Liver (tissue), 7 donors: ENCODE measurements at regions not wholly inside any gene's neighbourhood (a gene's known extent, or its start where the extent isn't known, plus 50 kb on each side); places are given as distances from the start of the nearest gene placed in this dataset.

ENCODE experiments used
- DNase-seq: peaks from one replicate; pipeline ENCODE4 v3.0.0-alpha.2; 2017; ENCODE audit warnings: low spot score
- H3K27ac ChIP-seq, 2 donors: one replicate each; pipeline ENCODE4 v1.7.0; 2013; ENCODE audit warnings: inconsistent platforms in 2 of 2, low read length in 2 of 2, control low read depth in 1 of 2, low read depth in 1 of 2, mild to moderate bottlenecking in 1 of 2
- H3K27me3 ChIP-seq, 4 donors: one replicate each; pipeline versions ENCODE4 v1.6.1 to v1.7.0; 2013; ENCODE audit warnings: low read length in 3 of 4, inconsistent platforms in 1 of 4, mild to moderate bottlenecking in 1 of 4, moderate library complexity in 1 of 4; ENCODE audit not compliant: control insufficient read depth in 4 of 4, insufficient read depth in 4 of 4
- H3K36me3 ChIP-seq, 4 donors: one replicate each; pipeline versions ENCODE4 v1.6.1 to v1.7.0; 2013; ENCODE audit warnings: low read length in 3 of 4, mild to moderate bottlenecking in 3 of 4, low read depth in 1 of 4, moderate library complexity in 1 of 4; ENCODE audit not compliant: control insufficient read depth in 4 of 4, insufficient read depth in 3 of 4
- H3K4me1 ChIP-seq, 4 donors: one replicate each; pipeline versions ENCODE4 v1.6.1 to v1.7.0; 2013; ENCODE audit warnings: low read length in 3 of 4, mild to moderate bottlenecking in 3 of 4, moderate library complexity in 1 of 4; ENCODE audit not compliant: control insufficient read depth in 4 of 4, insufficient read depth in 4 of 4
- H3K4me3 ChIP-seq, 3 donors: one replicate each; pipeline versions ENCODE4 v1.6.1 to v1.7.0; 2013; ENCODE audit warnings: low read length in 3 of 3, control low read depth in 1 of 3, low read depth in 1 of 3, mild to moderate bottlenecking in 1 of 3
- H3K9ac ChIP-seq, 2 donors: one replicate each; pipeline ENCODE4 v1.7.0; 2013; ENCODE audit warnings: low read length in 2 of 2, mild to moderate bottlenecking in 2 of 2, moderate library complexity in 2 of 2, control low read depth in 1 of 2, low read depth in 1 of 2
- H3K9me3 ChIP-seq, 4 donors: one replicate each; pipeline versions ENCODE4 v1.6.1 to v1.7.0; 2013; ENCODE audit warnings: low read length in 3 of 4; ENCODE audit not compliant: control insufficient read depth in 4 of 4
- EGR1 ChIP-seq, 2 donors: IDR thresholded peaks; 2 replicates each; pipeline ENCODE4 v1.6.1; 2016 to 2018; ENCODE audit warnings: antibody characterized with exemption in 2 of 2, low read depth in 2 of 2
- FOXA1 ChIP-seq: IDR thresholded peaks from 2 replicates; pipeline ENCODE4 v1.6.1; 2016; ENCODE audit warnings: antibody characterized with exemption
- FOXA2 ChIP-seq: IDR thresholded peaks from 2 replicates; pipeline ENCODE4 v1.6.1; 2016; ENCODE audit warnings: antibody characterized with exemption
- GABPA ChIP-seq, 2 donors: IDR thresholded peaks in 1 of 2; conservative IDR thresholded peaks in 1 of 2; 2 replicates each; pipeline ENCODE4 v1.6.1; 2016; ENCODE audit warnings: antibody characterized with exemption in 2 of 2, mild to moderate bottlenecking in 1 of 2, moderate library complexity in 1 of 2
- HNF4A ChIP-seq, 2 donors: conservative IDR thresholded peaks; 2 replicates each; pipeline ENCODE4 v1.6.1; 2016; ENCODE audit warnings: antibody characterized with exemption in 2 of 2, mild to moderate bottlenecking in 2 of 2
- JUND ChIP-seq, 2 donors: IDR thresholded peaks; 2 replicates each; pipeline ENCODE4 v1.6.1; 2016; ENCODE audit warnings: antibody characterized with exemption in 2 of 2
- NR2F2 ChIP-seq: IDR thresholded peaks from 2 replicates; pipeline ENCODE4 v1.6.1; 2016; ENCODE audit warnings: antibody characterized with exemption
- RAD21 ChIP-seq, 2 donors: IDR thresholded peaks; 2 replicates each; pipeline ENCODE4 v1.6.1; 2016; ENCODE audit warnings: antibody characterized with exemption in 2 of 2, mild to moderate bottlenecking in 2 of 2
- RXRA ChIP-seq, 2 donors: IDR thresholded peaks; 2 replicates each; pipeline ENCODE4 v1.6.1; 2017 to 2018; ENCODE audit warnings: antibody characterized with exemption in 2 of 2, mild to moderate bottlenecking in 1 of 2
- SP1 ChIP-seq: IDR thresholded peaks from 2 replicates; pipeline ENCODE4 v1.6.1; 2018; ENCODE audit warnings: antibody characterized with exemption, mild to moderate bottlenecking
- TAF1 ChIP-seq: conservative IDR thresholded peaks from 2 replicates; pipeline ENCODE4 v1.6.1; 2016; ENCODE audit warnings: antibody characterized with exemption, mild to moderate bottlenecking
- YY1 ChIP-seq: IDR thresholded peaks from 2 replicates; pipeline ENCODE4 v1.6.1; 2016; ENCODE audit warnings: antibody characterized with exemption, mild to moderate bottlenecking
- WGBS: extraction: QIAGEN DNeasy Blood & Tissue Kit; methylation state at CpG from one replicate; pipeline ENCODE4 v1.1.7; 2013; 5-methylcytosine and 5-hydroxymethylcytosine counted together
- TF ChIP-seq, protein P1 (sequence below): IDR thresholded peaks from 2 replicates; pipeline ENCODE4 v1.6.1; 2016; ENCODE audit warnings: antibody characterized with exemption
- TF ChIP-seq, protein P2 (sequence below): IDR thresholded peaks from 2 replicates; pipeline ENCODE4 v1.6.1; 2016; ENCODE audit warnings: antibody characterized with exemption
- TF ChIP-seq, protein P3 (sequence below): IDR thresholded peaks from 2 replicates; pipeline ENCODE4 v1.6.1; 2016; ENCODE audit warnings: antibody characterized with exemption
- TF ChIP-seq, protein P4 (sequence below): IDR thresholded peaks from 2 replicates; pipeline ENCODE4 v1.6.1; 2016; ENCODE audit warnings: antibody characterized with exemption, mild to moderate bottlenecking
- donor health status: healthy.
- donor health status: healthy.
- donor health status: healthy.
- donor health status: healthy.

DNA sequence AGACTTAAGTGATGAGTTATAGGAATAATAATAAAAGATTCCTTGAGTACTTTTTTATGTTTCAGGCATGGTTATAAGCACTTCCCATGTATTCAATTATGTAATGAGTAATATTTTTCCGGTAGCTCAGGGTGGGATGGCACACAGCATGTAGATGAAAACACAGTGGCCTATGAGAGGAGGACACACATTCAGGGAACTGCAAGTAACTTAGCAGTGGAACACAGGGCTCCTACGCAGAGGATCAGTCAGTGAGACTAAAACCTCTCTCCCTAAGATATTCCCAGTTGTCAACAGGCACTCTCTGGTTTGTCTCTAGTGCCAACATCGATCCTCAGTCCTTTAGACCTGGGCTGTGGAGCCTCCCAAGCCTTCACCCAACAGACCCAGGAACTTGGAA lies 219.4 kb downstream of the DIO2 start:
- Histone ChIP-seq H3K4me3 (no peak overlapping the region), H3K27me3 (peaks cover 0 to under 1% (median 0%) of the 10 kb centered on the region in 4 donors), H3K36me3 (no peaks in the 10 kb centered on the region), H3K9ac (no peak overlapping the region), H3K27ac (no peak overlapping the region), H3K4me1 (no peaks in the 10 kb centered on the region), H3K9me3 (peaks cover 0 to 3% (median 0%) of the 10 kb centered on the region in 4 donors)
- 76% methylated on average over 3 of the region's 3 CpGs for WGBS
- no peak for TF ChIP-seq YY1
- no peak for TF ChIP-seq HNF4A (conservative IDR thresholded peaks at IDR 0.05)
- TF ChIP-seq TAF1, result no peak
- TF ChIP-seq SP1, result no peak
- TF ChIP-seq FOXA2, result no peak
- DNase-seq, result no peak

DNA sequence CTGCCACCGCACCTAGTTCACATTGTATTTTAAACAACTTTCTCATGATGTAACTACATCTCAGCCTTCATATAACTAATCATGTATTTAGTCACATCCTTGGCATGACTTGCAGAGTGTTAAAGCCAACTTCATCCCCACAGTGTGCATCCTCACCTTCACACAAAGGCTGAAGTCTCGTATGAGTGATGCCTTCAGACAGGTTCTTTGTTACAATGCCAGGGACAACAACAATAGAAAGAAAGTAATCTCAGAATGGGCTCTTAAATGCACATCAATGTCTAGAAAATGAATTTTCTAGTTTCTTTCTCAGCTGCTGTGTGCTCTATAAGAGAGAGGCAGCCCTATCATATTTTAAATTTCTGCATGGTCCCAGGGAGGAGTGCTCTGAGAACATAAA lies 221.3 kb downstream of the DIO2 start:
- no peak for DNase-seq
- no peaks in the 10 kb centered on the region for H3K4me1 ChIP-seq
- H3K27me3 ChIP-seq, result no peaks in the 10 kb centered on the region
- no peak overlapping the region for H3K9ac ChIP-seq
- H3K9me3 ChIP-seq, result peaks cover 0 to 3% (median 0%) of the 10 kb centered on the region in 4 donors
- no peak overlapping the region for H3K27ac ChIP-seq
- 56% methylated on average over 2 of the region's 2 CpGs for WGBS
- TF ChIP-seq TAF1 (no peak), RXRA (IDR thresholded peaks at IDR 0.05) (no peak)
- TF ChIP-seq, protein P1, sequence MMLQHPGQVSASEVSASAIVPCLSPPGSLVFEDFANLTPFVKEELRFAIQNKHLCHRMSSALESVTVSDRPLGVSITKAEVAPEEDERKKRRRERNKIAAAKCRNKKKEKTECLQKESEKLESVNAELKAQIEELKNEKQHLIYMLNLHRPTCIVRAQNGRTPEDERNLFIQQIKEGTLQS, result no peak
- no peak overlapping the region for H3K4me3 ChIP-seq
- no peaks in the 10 kb centered on the region for H3K36me3 ChIP-seq

DNA sequence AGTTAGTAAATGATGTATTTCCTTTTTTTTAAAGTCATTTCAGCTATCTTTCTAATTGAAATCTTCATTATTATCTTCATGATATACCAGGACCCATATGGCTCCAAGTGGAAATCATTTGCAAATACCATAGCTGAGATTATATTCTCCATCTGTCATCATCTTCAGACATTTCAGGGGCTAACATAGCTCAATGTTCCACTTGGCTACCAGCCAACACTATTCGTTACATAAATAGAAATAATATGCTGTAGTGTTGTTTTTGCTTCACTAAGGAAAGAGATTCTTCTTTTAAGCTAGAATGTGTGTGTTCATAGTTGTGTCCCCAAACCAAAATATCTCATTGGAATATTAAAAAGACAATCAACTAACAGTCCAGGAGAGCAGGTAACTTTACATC lies 225.1 kb downstream of the DIO2 start:
- Histone ChIP-seq H3K36me3 (no peaks in the 10 kb centered on the region), H3K9me3 (peaks cover 0 to 3% (median 0%) of the 10 kb centered on the region in 4 donors), H3K27me3 (no peaks in the 10 kb centered on the region), H3K9ac (no peak overlapping the region), H3K4me3 (no peak overlapping the region), H3K27ac (no peak overlapping the region), H3K4me1 (no peaks in the 10 kb centered on the region)
- no peak for DNase-seq
- TF ChIP-seq RAD21 (IDR thresholded peaks at IDR 0.05) (no peak), FOXA1 (no peak), EGR1 (IDR thresholded peaks at IDR 0.05; ENCODE audit: low read depth in 2 of 2) (no peak), NR2F2 (no peak), SP1 (no peak)
- TF ChIP-seq, protein P2, sequence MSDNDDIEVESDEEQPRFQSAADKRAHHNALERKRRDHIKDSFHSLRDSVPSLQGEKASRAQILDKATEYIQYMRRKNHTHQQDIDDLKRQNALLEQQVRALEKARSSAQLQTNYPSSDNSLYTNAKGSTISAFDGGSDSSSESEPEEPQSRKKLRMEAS, result no peak
- WGBS, result 71% methylated on average over 1 of the region's 1 CpG

DNA sequence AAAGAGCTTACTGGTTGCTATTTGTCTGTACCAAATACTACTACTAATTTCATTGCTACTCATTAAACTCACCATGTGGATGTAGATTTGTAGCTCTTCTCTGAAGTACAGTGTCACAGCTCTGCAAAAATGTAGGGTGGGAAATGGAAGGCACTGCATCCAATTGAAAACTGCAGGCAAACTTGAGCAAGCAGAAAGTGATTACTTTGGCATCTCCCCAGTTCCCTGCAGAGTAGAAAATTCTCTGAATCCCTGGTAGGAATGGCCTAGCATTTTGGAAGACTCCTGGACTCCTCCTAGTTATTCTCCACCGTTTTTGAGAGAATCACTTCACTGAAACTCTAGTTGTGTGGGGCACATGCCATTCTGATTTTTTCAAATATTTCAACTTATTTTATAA lies 239.1 kb downstream of the DIO2 start:
- Histone ChIP-seq H3K9ac (no peak overlapping the region), H3K27me3 (no peaks in the 10 kb centered on the region), H3K4me1 (no peaks in the 10 kb centered on the region), H3K4me3 (no peak overlapping the region), H3K9me3 (peaks cover 0 to 2% (median 0%) of the 10 kb centered on the region in 4 donors), H3K36me3 (no peaks in the 10 kb centered on the region), H3K27ac (no peak overlapping the region)
- no peak for DNase-seq
- WGBS, result 38% methylated on average over 1 of the region's 1 CpG
- no peak for TF ChIP-seq TAF1
- no peak for TF ChIP-seq YY1
- TF ChIP-seq, protein P2, result no peak
- TF ChIP-seq, protein P3, sequence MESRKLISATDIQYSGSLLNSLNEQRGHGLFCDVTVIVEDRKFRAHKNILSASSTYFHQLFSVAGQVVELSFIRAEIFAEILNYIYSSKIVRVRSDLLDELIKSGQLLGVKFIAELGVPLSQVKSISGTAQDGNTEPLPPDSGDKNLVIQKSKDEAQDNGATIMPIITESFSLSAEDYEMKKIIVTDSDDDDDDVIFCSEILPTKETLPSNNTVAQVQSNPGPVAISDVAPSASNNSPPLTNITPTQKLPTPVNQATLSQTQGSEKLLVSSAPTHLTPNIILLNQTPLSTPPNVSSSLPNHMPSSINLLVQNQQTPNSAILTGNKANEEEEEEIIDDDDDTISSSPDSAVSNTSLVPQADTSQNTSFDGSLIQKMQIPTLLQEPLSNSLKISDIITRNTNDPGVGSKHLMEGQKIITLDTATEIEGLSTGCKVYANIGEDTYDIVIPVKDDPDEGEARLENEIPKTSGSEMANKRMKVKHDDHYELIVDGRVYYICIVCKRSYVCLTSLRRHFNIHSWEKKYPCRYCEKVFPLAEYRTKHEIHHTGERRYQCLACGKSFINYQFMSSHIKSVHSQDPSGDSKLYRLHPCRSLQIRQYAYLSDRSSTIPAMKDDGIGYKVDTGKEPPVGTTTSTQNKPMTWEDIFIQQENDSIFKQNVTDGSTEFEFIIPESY, result no peak
- no peak for TF ChIP-seq JUND (IDR thresholded peaks at IDR 0.05)
- TF ChIP-seq FOXA2, result no peak
- TF ChIP-seq GABPA (IDR thresholded peaks at IDR 0.05 in 1 of 2, conservative IDR thresholded peaks at IDR 0.05 in 1 of 2), result no peak
- no peak for TF ChIP-seq RAD21 (IDR thresholded peaks at IDR 0.05)
- TF ChIP-seq, protein P1, result no peak
- TF ChIP-seq, protein P4, sequence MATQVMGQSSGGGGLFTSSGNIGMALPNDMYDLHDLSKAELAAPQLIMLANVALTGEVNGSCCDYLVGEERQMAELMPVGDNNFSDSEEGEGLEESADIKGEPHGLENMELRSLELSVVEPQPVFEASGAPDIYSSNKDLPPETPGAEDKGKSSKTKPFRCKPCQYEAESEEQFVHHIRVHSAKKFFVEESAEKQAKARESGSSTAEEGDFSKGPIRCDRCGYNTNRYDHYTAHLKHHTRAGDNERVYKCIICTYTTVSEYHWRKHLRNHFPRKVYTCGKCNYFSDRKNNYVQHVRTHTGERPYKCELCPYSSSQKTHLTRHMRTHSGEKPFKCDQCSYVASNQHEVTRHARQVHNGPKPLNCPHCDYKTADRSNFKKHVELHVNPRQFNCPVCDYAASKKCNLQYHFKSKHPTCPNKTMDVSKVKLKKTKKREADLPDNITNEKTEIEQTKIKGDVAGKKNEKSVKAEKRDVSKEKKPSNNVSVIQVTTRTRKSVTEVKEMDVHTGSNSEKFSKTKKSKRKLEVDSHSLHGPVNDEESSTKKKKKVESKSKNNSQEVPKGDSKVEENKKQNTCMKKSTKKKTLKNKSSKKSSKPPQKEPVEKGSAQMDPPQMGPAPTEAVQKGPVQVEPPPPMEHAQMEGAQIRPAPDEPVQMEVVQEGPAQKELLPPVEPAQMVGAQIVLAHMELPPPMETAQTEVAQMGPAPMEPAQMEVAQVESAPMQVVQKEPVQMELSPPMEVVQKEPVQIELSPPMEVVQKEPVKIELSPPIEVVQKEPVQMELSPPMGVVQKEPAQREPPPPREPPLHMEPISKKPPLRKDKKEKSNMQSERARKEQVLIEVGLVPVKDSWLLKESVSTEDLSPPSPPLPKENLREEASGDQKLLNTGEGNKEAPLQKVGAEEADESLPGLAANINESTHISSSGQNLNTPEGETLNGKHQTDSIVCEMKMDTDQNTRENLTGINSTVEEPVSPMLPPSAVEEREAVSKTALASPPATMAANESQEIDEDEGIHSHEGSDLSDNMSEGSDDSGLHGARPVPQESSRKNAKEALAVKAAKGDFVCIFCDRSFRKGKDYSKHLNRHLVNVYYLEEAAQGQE, result no peak
- TF ChIP-seq SP1, result no peak
